Activated naive CD4-positive, alpha-beta T cell treated with anti-CD3 and anti-CD28 coated beads, Interleukin-2, amount 50 U/mL, for 24 hours (primary cell): ENCODE measurements at regions not wholly inside any gene's neighbourhood (a gene's known extent, or its start where the extent isn't known, plus 50 kb on each side); places are given as distances from the start of the nearest gene placed in this dataset.
"Not testable (repeated sequence)": the region's sequence is repeated elsewhere in the genome, so short reads cannot be mapped to it uniquely, and the experiment has no call there.

Source experiments
- H3K27ac Mint-ChIP-seq: one replicate; pipeline ENCODE4 v1.8.0; 2021; ENCODE audit warnings: mild to moderate bottlenecking, mixed read lengths
- H3K27me3 Mint-ChIP-seq: one replicate; pipeline ENCODE4 v1.8.0; 2021; ENCODE audit warnings: mixed read lengths
- H3K36me3 Mint-ChIP-seq: one replicate; pipeline ENCODE4 v1.8.0; 2021; ENCODE audit warnings: mixed read lengths
- H3K4me1 Mint-ChIP-seq: one replicate; pipeline ENCODE4 v1.8.0; 2021; ENCODE audit warnings: mixed read lengths
- H3K4me3 Mint-ChIP-seq: one replicate; pipeline ENCODE4 v1.8.0; 2021; ENCODE audit warnings: mild to moderate bottlenecking, mixed read lengths
- H3K9me3 Mint-ChIP-seq: one replicate; pipeline ENCODE4 v1.8.0; 2021; ENCODE audit warnings: mixed read lengths

DNA sequence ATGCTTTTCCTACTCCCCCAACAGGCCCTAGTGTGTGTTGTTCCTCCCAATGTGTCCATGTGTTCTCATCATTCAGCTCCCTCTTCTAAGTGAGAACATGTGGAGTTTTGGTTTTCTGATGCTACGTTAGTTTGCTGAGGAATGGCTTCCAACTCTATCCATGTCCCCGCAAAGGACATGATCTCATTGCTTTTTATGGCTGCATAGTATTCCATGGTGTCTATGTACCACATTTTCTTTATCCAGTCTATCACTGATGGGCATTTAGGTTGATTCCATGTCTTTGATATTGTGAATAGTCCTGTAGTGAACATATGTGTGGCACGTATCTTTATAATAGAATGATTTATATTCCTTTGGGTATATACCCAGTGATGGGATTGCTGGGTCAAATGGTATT is 72.5 kb upstream of the CCNY start:
- not testable (repeated sequence) for H3K36me3 Mint-ChIP-seq, H3K27me3 Mint-ChIP-seq, H3K9me3 Mint-ChIP-seq, H3K4me3 Mint-ChIP-seq, H3K4me1 Mint-ChIP-seq, H3K27ac Mint-ChIP-seq

DNA sequence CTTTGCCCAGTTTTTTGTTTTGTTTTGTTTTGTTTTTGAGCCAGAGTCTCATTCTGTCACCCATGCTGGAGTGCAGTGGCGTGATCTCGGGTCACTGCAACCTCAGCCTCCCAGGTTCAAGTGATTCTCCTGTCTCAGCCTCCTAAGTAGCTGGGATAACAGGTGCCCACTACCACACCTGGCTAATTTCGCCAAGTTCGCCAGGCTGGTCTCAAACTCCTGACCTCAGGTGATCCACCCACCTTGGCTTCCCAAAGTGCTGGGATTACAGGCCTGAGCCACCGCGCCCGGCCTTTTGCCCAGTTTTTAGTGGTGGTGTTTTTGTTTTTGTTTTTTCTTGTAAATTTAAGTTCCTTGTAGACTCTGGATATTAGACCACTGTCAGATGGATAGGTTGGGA is 71.7 kb upstream of the CCNY start:
- H3K36me3 Mint-ChIP-seq, H3K27ac Mint-ChIP-seq, H3K27me3 Mint-ChIP-seq: not testable (repeated sequence)

DNA sequence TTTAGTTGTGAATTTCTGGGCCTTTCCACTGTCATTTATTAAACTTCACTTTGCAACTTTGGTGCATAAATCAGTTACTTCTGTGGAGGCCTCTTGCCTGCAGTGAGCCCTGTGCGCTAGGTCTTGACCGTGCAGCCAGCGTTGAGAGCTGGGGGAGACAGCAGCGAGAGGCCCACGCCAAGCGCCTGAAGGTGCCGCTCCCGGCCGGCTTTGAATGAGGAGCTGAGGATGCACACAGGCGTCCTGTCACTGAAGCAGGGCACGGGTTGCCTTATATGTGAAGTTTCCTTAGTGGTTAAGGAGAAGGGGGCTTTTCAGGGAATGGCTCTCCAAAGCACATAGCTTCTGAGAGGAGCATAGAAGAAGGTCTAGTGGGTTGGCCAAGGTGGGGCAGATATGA is 70.9 kb upstream of the CCNY start:
- Mint-ChIP-seq H3K9me3 (no peaks in the 10 kb centered on the region), H3K27me3 (no peaks in the 10 kb centered on the region), H3K36me3 (no peaks in the 10 kb centered on the region), H3K4me3 (no peak overlapping the region), H3K27ac (no peak overlapping the region), H3K4me1 (peaks cover 13% of the 10 kb centered on the region)

More for the DNA sequence above, 71.7 kb upstream of the CCNY start:
- not testable (repeated sequence) for H3K9me3 Mint-ChIP-seq, H3K4me1 Mint-ChIP-seq, H3K4me3 Mint-ChIP-seq

DNA sequence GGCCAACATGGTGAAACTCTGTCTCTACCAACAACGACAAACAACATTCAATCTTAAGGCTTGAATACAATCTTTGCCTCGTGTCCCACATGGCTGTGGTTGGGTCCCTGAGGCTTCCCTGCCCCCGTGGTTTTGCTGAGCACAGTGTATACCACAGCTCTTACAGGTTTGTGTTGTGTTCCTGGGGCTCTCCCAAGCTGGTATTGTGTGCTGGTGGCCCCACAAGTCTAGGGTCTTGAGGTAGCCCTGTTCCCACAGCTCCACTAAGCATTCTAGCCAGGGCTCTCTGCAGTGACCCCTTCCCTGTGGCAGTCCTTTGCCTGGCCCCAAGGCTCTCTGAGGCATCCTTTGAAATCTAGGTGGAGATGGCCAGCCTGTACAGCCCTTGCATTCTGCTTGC is 68.0 kb upstream of the CCNY start:
- Mint-ChIP-seq H3K4me3 (no peak overlapping the region), H3K27ac (no peak overlapping the region), H3K36me3 (no peaks in the 10 kb centered on the region), H3K27me3 (no peaks in the 10 kb centered on the region), H3K4me1 (peaks cover 14% of the 10 kb centered on the region), H3K9me3 (no peaks in the 10 kb centered on the region)

DNA sequence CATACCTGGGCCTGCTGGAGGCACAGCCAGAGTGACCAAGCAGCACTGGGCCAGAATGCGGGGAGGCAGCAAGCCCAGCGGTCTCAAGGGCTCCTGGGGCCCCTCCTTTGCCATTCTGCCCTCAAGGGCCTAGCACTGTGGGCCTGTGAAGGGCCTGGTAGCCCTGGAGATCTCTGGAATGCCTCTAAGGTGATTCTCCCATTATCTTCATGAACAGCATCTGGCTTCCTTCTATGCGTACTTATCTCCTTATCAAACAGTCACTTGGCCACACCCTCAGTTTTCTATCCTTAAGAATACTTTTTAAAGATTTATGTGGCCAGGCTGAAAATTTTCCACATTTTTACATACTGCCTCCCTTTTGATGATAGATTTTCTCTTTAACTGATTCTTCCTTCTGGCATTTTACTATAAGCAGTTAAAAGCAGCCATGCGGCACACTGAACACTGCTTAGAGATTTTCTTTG is 67.5 kb upstream of the CCNY start:
- H3K27me3 Mint-ChIP-seq: no peaks in the 10 kb centered on the region
- H3K4me3 Mint-ChIP-seq: no peak overlapping the region
- no peaks in the 10 kb centered on the region for H3K36me3 Mint-ChIP-seq
- H3K27ac Mint-ChIP-seq: no peak overlapping the region
- no peaks in the 10 kb centered on the region for H3K9me3 Mint-ChIP-seq
- H3K4me1 Mint-ChIP-seq: peaks cover 14% of the 10 kb centered on the region

DNA sequence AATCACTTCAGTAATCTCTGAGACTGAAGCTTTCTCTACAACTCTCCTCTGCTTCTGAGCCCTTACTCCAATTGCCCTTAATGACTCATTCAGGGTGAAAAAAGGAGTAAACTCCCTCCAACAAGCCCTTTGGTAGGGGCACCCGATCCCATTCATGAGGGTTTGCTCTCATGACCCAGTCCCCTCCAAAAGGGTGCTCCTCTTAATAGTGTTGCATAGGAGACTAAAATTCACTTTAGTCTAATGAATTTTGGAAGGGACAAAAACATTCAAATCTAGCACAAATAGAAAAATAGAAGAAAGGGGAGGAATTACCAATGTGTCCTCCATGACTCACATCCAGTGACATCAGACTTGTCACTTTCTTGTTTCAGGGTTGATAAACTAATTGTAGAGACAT is 66.2 kb upstream of the CCNY start:
- Mint-ChIP-seq H3K9me3 (no peaks in the 10 kb centered on the region), H3K27ac (peak overlapping the region; percentile 32), H3K4me3 (no peak overlapping the region), H3K36me3 (no peaks in the 10 kb centered on the region), H3K4me1 (peaks cover 14% of the 10 kb centered on the region), H3K27me3 (no peaks in the 10 kb centered on the region)

DNA sequence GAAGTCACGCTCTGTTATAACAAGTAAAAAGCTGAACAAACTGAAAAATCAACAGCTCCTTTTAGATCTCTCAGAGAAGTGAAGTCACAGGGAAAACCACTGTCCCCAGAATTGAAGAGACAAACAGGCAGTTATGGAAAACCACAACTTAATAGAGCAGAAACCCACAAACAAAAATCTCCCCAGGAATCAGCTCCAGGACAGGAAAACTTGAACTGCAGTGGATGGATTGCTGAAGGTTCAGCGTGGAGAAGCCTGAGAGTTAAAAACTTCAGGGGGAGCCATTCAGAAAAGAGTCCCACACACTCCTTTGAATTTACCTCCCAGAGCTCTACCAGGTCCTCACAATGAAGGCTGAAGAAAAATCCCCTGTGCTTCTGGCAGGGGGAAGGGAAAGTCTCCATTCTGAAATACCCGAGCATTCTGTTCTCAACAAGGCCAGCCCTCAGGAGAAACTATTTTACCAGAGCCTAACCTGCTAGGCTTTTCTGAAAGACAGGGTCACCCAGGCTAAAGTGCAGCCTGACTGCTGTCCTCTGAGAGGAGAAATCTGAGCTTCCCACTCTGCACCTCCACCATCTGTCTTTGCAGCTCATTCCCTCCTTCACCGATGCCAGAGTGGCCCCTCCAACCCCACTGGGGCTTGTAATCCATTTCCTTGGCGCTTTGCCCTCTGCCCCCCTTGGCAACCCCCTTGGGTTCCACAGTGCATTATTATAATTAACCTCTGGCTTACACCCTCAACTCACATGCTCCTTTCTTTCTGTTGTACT is 65.0 kb upstream of the CCNY start:
- Mint-ChIP-seq H3K27ac (no peak overlapping the region), H3K27me3 (no peaks in the 10 kb centered on the region), H3K4me1 (peaks cover 14% of the 10 kb centered on the region), H3K36me3 (no peaks in the 10 kb centered on the region), H3K4me3 (no peak overlapping the region), H3K9me3 (no peaks in the 10 kb centered on the region)

DNA sequence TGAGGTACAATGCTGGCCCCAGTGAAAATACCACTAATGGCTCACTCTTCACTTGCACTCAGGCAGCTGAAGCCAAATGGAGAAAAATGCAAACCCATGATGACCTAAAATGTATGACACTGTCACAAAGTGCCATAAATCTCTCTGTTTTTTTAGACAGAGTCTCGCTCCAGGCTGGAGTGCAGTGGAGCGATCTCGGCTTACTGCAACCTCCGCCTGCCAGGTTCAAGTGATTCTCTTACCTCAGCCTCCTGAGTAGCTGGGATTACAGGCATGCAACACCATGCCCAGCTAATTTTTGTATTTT is 64.5 kb upstream of the CCNY start:
- not testable (repeated sequence) for H3K36me3 Mint-ChIP-seq, H3K9me3 Mint-ChIP-seq, H3K27ac Mint-ChIP-seq, H3K4me3 Mint-ChIP-seq, H3K27me3 Mint-ChIP-seq
- H3K4me1 Mint-ChIP-seq: peaks cover 14% of the 10 kb centered on the region

DNA sequence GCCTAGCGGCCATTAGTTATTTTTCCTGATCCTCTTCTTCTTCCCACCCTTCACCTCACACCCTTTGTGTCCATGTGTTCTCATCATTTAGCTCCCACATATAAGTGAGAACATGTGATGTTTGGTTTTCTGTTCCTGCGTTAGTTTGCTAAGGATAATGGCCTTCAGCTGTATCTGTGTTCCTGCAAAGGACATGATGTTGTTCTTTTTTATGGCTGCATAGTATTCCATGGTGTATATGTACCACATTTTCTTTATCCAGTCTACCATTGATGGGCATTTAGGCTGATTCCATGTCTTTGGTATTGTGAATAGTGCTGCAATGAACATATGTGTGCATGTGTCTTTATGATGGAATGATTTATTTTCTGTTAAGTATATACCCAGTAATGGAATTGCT is 63.9 kb upstream of the CCNY start:
- H3K36me3 Mint-ChIP-seq: not testable (repeated sequence)

DNA sequence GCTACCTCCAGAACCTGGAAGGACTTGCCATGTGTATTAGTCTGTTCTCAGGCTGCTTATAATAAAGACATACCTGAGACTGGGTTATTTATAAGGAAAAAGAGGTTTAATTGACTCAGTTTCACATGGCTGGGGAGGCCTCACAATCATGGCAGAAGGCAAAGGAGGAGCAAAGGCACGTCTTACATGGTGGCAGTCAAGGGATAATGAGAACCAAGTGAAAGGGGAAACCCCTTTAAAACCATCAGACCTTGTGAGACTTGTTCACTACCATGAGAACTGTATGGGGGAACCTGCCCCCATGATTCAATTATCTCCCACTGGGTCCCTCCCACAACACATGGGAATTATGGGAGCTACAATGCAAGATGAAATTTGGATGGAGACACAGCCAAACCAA is 62.3 kb upstream of the CCNY start:
- H3K36me3 Mint-ChIP-seq, H3K9me3 Mint-ChIP-seq, H3K27me3 Mint-ChIP-seq, H3K4me3 Mint-ChIP-seq, H3K27ac Mint-ChIP-seq: not testable (repeated sequence)
- peaks cover 12% of the 10 kb centered on the region for H3K4me1 Mint-ChIP-seq

More for the DNA sequence above, 63.9 kb upstream of the CCNY start:
- not testable (repeated sequence) for H3K9me3 Mint-ChIP-seq, H3K27me3 Mint-ChIP-seq, H3K4me3 Mint-ChIP-seq
- peaks cover 14% of the 10 kb centered on the region for H3K4me1 Mint-ChIP-seq
- peak overlapping the region; percentile 47 for H3K27ac Mint-ChIP-seq

DNA sequence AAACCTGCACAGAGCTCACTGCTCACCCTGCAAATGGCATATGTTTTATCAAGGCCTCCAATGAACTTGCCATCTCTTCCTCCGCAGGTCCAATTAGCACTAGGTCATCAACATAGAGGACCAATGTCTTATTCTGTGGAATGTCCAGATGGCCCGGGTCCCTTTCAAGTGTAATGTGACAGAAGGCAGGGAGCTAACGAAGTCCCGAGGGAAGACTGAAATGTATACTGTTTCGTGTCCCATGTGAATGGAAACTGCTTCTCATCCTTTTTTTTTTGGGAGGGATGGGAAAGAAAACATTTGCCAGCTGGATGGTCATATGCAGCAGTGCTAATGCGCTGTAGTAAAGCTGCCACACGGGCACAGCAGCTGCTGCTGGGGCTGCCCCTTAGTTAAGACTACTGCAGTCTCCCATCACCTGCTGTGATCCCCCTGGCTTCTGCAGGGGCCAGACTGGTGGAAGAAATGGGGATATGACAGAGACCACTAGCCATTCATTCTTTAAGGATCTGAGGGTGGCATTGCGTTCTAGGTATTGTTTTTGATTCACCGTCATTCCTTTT is 61.7 kb upstream of the CCNY start:
- Mint-ChIP-seq H3K36me3 (no peaks in the 10 kb centered on the region), H3K27ac (no peak overlapping the region), H3K9me3 (no peaks in the 10 kb centered on the region), H3K4me3 (no peak overlapping the region), H3K27me3 (no peaks in the 10 kb centered on the region), H3K4me1 (peaks cover 8% of the 10 kb centered on the region)

DNA sequence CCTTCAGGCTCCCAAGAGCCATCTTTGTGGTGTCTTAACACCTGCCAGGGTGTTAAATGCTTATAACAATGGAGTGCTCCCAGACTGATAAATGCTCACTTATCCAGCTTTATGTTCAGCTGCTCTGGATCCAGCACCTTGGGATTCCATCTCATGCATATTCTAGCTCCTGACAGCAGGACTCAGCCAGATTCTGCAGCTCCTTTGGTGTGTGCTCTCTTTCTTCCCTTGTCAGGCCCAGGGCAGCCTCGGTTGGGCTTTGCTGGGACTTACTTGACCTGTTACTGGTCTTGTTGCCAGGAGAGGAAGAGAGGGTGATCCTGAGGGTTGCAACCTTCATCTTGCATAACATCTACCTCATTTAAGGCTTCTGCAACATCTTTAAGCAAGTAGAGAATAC is 59.4 kb upstream of the CCNY start:
- no peaks in the 10 kb centered on the region for H3K27me3 Mint-ChIP-seq
- no peaks in the 10 kb centered on the region for H3K4me1 Mint-ChIP-seq
- H3K36me3 Mint-ChIP-seq: no peaks in the 10 kb centered on the region
- H3K9me3 Mint-ChIP-seq: no peaks in the 10 kb centered on the region
- no peak overlapping the region for H3K27ac Mint-ChIP-seq
- no peak overlapping the region for H3K4me3 Mint-ChIP-seq

DNA sequence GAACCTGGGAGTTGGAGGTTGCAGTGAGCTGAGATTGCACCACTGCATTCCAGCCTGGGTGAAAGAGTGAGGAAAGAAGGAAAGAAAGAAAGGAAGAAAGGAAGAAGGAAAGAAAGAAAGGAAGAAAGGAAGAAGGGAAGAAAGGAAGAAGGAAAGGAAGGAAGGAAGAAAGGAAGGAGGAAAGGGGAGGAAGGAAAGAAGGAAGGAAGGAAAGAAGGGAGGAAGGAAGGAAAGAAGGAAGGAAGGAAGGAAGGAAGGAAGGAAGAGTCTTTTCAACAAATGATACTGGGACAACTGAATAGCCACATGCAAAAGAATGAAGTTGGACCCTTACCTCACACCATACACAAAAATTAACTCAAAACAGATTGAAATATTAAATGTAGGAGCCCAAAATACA is 56.1 kb upstream of the CCNY start:
- H3K27me3 Mint-ChIP-seq, H3K4me3 Mint-ChIP-seq, H3K27ac Mint-ChIP-seq, H3K4me1 Mint-ChIP-seq, H3K36me3 Mint-ChIP-seq, H3K9me3 Mint-ChIP-seq: not testable (repeated sequence)
